Epithelial cell of esophagus (primary cell): ENCODE measurements at regions not wholly inside any gene's neighbourhood (a gene's known extent, or its start where the extent isn't known, plus 50 kb on each side); places are given as distances from the start of the nearest gene placed in this dataset.
"Not testable (repeated sequence)": the region's sequence is repeated elsewhere in the genome, so short reads cannot be mapped to it uniquely, and the experiment has no call there.

Experiments used
- DNase-seq: peaks from one replicate; pipeline ENCODE4 v3.0.0; 2010; ENCODE audit warnings: low read depth
- H3K4me3 ChIP-seq: 2 replicates; pipeline ENCODE4 v1.5.1; 2011; ENCODE audit warnings: mild to moderate bottlenecking, low read length, control low read depth
- CTCF ChIP-seq: IDR thresholded peaks from 2 replicates; pipeline ENCODE4 v1.5.1; 2011; ENCODE audit warnings: low read depth, mild to moderate bottlenecking, low read length, control low read depth, inconsistent platforms; ENCODE audit not compliant: insufficient read depth; ENCODE audit errors: missing control alignments

DNA sequence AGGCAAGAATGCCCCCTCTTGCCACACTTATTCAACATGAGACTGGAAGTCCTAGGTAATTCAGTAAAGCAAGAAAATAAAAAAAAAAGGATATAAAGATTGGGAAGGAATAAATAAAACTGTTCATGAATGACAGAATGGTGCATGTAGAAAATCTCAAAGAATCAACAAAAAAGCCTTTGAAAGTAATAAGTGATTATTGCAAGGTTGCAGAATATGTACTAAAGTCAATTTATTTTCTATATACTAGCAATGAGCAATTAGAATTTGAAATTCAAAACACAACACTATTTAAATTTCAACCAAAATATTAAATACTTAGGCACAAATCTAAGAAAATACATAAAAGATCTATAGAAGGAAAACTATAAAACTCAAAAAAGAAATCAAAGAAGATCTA, 58.6 kb downstream of the MAGEA10 start:
- DNase-seq: no peak
- no peak for TF ChIP-seq CTCF
- no peak overlapping the region for H3K4me3 ChIP-seq

GRCh38 chrX:152074163-152074562, 64.2 kb downstream of the MAGEA10 start:
- no peak for DNase-seq
- no peak overlapping the region for H3K4me3 ChIP-seq
- no peak for TF ChIP-seq CTCF

- no peak for TF ChIP-seq CTCF
- peak; percentile 61 for DNase-seq
- H3K4me3 ChIP-seq: no peak overlapping the region
Measured at GRCh38 chrX:152072236-152072635, 66.1 kb downstream of the MAGEA10 start.

- peak; percentile 9 for DNase-seq
- no peak for TF ChIP-seq CTCF
- H3K4me3 ChIP-seq: no peak overlapping the region
Measured at GRCh38 chrX:152070144-152070543, 68.2 kb downstream of the MAGEA10 start.

- no peak for TF ChIP-seq CTCF
- H3K4me3 ChIP-seq: no peak overlapping the region
- no peak for DNase-seq
Measured at GRCh38 chrX:152061557-152061956, 76.8 kb downstream of the MAGEA10 start.

- TF ChIP-seq CTCF: no peak
- no peak overlapping the region for H3K4me3 ChIP-seq
- no peak for DNase-seq
Measured at GRCh38 chrX:152061083-152061482, 77.3 kb downstream of the MAGEA10 start.

DNA sequence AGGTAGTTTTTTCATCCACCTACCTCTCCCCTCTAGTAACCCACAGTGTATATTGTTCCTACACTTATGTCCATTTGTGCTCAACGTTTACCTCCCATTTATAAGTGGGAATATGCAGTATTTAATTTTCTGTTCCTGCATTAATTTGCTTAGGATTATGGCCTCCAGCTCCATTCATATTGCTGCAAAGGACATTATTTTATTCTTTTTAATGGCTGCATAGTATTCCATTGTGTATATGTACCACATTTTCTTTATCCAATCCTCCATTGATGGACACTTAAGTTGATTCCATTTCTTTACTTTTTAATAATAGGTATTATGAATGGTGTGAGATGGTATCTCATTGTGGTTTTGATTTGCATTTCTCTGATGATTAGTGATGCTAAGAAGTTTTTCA, 76.1 kb upstream of the GABRE start:
- H3K4me3 ChIP-seq, DNase-seq: not testable (repeated sequence)

- DNase-seq: no peak
- H3K4me3 ChIP-seq: no peak overlapping the region
- TF ChIP-seq CTCF: no peak
Measured at GRCh38 chrX:152044383-152044782, 69.9 kb upstream of the GABRE start.
